Cardiac septum (tissue), 1 donor: ENCODE measurements at regions not wholly inside any gene's neighbourhood (a gene's known extent, or its start where the extent isn't known, plus 50 kb on each side); places are given as distances from the start of the nearest gene placed in this dataset.

Source experiments
- DNase-seq: peaks from one replicate; pipeline ENCODE4 v3.0.0-alpha.2; 2020; ENCODE audit warnings: low spot score
- intact Hi-C: fragments of 100-400 bp; cut with DNase I; formaldehyde crosslinking; loops from one replicate; pipeline ENCODE4 v1.14.0; 2022
- donor health status: DM: no; HTN: no; CAD: no.

- intact Hi-C loops = loop anchor here (2.0 kb wide), 1 partner anchor 26 kb away; no protein-coding TSS in a partner anchor
- no peak for DNase-seq
These were observed 116.4 kb upstream of the IPO9 start for GRCh38 chr1:201712387-201713085.

GRCh38 chr1:201713086-201713810, 115.7 kb upstream of the IPO9 start:
- peak; percentile 95 for DNase-seq
- intact Hi-C loops = loop anchor here (2.0 kb wide), 1 partner anchor 26 kb away; no protein-coding TSS in a partner anchor

GRCh38 chr1:201714542-201715329, 114.2 kb upstream of the IPO9 start:
- intact Hi-C loops = no loop called here
- no peak for DNase-seq

- intact Hi-C loops = no loop called here
- no peak for DNase-seq
These were observed 113.6 kb upstream of the IPO9 start for GRCh38 chr1:201715351-201715750.

GRCh38 chr1:201715801-201716741, 112.9 kb upstream of the IPO9 start:
- no peak for DNase-seq
- intact Hi-C loops = no loop called here

- intact Hi-C loops = no loop called here
These were observed 112.2 kb upstream of the IPO9 start for GRCh38 chr1:201716742-201717135.

GRCh38 chr1:201717286-201717685, 111.7 kb upstream of the IPO9 start:
- intact Hi-C loops = no loop called here
- no peak for DNase-seq

More at GRCh38 chr1:201716742-201717135, 112.2 kb upstream of the IPO9 start:
- DNase-seq = no peak

GRCh38 chr1:201718346-201719202, 110.4 kb upstream of the IPO9 start:
- DNase-seq = peak; percentile 39
- intact Hi-C loops = no loop called here

- DNase-seq = peak; percentile 84
- intact Hi-C loops = no loop called here
These were observed 109.0 kb upstream of the IPO9 start for GRCh38 chr1:201719812-201720521.

GRCh38 chr1:201720522-201720844, 108.5 kb upstream of the IPO9 start:
- intact Hi-C loops = no loop called here
- no peak for DNase-seq

GRCh38 chr1:201721082-201722049, 107.6 kb upstream of the IPO9 start:
- intact Hi-C loops = no loop called here
- no peak for DNase-seq

GRCh38 chr1:201724039-201724765, 104.8 kb upstream of the IPO9 start:
- intact Hi-C loops = no loop called here
- no peak for DNase-seq

GRCh38 chr1:201724766-201725118, 104.2 kb upstream of the IPO9 start:
- DNase-seq = no peak
- intact Hi-C loops = no loop called here

- no peak for DNase-seq
- intact Hi-C loops = no loop called here
These were observed 102.3 kb upstream of the IPO9 start for GRCh38 chr1:201726700-201727099.

GRCh38 chr1:201728731-201729130, 100.2 kb upstream of the IPO9 start:
- no peak for DNase-seq
- intact Hi-C loops = no loop called here

- intact Hi-C loops = no loop called here
- no peak for DNase-seq
These were observed 98.9 kb upstream of the IPO9 start for GRCh38 chr1:201729973-201730608.
